OCI-M2 (cell line): ENCODE measurements at regions not wholly inside any gene's neighbourhood (a gene's known extent, or its start where the extent isn't known, plus 50 kb on each side); places are given as distances from the start of the nearest gene placed in this dataset.
"Not testable (repeated sequence)": the region's sequence is repeated elsewhere in the genome, so short reads cannot be mapped to it uniquely, and the experiment has no call there.

Experiments used
- DNase-seq: peaks from one replicate; lab custom pipeline; 2025; ENCODE audit not compliant: unreplicated experiment; lab: John Stamatoyannopoulos, UW

DNA sequence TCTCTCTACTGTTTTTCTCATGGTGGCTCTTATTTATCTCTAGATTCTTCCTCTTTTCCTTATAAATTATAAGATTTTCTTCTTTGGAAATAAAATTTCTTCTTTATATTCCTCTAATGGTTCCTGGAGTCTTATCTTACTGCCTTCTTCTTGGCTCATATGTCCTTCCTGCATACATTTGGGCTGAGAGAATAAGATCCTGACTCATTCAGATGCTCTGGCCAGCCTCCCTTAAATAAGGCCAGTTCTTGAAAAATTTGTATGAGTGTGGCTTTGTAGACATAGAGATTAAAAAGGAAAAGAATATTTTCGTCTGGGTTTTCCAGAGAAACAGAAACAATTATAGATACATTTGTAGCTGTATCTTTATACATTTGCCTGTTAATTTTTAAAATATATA, 411.3 kb downstream of the KIF20B start:
- DNase-seq = no peak

DNA sequence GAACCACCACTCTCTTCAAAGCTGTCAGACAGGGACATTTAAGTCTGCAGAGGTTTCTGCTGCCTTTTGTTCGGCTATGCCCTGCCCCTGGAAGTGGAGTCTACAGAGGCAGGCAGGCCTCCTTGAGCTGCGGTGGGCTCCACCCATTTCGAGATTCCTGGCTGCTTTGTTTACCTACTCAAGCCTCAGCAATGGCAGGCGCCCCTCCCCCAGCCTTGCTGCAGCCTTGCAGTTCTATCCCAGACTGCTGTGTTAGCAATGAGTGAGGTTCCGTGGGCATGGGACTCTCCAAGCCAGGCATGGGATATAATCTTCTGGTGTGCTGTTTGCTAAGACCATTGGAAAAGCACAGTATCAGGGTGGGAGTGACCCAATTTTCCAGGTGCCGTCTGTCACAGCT, 417.2 kb downstream of the KIF20B start:
- not testable (repeated sequence) for DNase-seq

DNA sequence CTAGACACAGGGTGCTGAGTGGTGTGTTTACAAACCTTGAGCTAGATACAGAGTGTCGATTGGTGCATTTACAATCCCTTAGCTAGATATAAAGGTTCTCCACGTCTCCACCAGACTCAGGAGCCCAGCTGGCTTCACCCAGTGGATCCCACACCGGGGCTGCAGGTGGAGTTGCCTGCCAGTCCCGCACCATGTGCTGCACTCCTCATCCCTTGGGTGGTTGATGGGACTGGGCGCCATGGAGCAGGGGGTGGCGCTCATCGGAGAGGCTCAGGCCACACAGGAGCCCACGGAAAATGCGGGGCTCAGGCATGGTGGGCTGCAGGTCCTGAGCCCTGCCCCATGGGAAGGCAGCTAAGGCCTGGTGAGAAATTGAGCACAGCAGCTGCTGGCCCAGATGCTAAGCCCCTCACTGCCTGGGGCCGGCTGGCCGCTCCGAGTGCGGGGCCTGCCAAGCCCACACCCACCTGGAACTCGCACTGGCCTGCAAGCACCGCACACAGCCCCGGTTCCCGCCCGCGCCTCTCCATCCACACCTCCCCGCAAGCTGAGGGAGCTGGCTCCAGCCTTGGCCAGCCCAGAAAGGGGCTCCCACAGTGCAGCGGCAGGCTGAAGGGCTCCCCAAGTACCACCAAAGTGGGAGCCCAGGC, 418.4 kb downstream of the KIF20B start:
- DNase-seq = not testable (repeated sequence)

DNA sequence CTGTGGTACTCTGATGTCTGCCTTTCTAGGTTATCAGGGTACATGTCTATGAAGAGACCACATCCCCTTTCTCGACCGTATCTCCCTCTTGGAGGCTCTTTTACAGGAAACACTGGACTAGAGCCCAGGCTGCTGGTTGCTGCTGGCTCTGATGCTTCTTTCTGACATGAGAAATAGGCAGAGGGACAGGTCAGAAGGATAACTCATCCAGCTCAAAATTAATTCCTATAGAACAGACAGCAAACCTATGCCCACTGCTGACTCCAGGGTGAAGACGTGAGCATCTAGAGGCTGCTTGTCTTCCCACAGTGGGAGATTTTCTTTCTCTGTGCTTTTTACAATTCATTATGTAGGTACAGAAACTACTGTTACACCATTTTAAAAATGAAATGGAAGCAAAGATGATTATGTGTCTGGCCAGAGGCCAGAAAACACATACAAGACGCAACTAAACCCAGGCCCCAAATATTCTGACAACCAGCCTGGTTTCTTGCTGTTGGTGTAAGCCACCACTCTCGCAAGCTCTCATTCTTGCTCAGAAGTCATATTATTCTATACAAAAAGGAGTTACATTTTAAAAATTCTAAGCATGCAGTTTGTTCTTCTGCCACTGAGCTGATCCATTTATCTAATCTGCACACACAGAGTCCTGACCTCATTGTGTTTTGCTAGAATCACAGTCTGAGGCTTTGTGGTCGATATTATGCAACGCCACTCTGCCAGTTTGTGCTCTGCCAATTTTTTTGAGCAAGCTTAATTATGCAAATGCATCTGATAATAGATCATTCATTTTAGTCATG, 424.3 kb downstream of the KIF20B start:
- no peak for DNase-seq

DNA sequence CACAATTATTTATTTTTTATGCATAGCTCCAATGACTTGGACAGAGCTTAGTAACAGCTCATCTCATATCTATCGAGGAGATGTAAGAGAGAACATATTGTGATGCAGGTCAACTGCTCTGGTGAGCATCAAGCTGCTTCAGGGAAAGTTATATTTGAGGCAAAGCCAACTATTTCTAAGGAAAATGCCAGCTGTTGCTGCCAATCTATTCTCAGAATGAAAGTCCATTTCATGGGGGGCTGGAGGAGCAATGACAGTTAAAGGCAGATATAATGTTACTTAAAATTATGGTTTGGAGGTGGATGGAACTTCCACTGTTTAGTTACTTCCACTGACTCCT, 424.8 kb downstream of the KIF20B start:
- no peak for DNase-seq

DNA sequence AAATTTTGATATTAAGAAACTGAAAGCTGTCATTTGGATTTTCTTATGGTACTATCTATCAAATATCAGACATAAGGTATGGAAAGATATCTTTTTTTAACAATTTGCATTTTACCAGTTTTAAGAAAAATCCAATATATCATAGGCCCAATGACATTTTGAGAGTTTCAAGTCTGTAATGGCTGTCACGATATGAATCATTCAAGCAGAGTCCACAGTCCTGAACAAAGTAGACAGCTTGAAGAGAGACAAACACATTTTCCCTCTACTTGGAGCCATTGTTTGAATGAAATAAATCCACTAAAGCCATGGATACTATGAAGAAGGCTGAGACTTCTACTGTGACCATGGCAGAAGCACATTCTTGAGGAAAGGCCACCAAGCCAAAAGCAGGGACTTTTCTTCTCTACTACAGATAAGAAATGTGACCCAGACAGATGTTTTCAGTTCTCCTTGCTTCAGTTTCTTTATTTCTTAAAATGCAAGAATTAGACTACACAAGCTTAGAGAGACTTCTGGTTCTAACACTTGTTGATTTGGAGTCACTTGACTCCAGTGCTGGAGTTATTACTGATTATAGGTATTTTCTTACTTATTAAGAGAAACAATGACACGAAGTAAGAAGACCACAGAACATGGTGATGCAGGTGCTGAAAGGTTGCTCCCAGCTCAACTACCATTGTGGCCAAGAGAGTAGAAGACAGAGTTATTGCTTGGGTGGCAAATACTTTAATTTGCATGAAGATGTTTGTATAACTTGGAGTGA, 429.1 kb downstream of the KIF20B start:
- DNase-seq = no peak

DNA sequence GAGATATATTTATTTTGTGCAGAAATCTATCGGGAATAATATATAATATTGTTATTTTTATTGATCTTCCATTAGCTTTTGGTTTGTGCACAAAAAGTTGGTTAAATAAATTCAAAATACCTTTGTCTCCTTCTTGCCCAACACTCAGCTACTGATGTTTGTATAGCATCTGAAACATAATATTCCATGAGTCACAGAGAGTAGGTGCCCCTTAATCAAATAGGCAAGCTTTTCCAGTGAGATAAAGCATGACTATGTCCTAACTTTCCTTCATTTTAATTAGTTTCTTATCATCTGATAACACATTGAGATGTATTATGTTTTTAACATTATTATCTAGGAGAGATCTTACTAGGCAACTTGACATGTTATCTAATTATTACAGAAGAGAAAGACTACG, 432.2 kb downstream of the KIF20B start:
- no peak for DNase-seq

DNA sequence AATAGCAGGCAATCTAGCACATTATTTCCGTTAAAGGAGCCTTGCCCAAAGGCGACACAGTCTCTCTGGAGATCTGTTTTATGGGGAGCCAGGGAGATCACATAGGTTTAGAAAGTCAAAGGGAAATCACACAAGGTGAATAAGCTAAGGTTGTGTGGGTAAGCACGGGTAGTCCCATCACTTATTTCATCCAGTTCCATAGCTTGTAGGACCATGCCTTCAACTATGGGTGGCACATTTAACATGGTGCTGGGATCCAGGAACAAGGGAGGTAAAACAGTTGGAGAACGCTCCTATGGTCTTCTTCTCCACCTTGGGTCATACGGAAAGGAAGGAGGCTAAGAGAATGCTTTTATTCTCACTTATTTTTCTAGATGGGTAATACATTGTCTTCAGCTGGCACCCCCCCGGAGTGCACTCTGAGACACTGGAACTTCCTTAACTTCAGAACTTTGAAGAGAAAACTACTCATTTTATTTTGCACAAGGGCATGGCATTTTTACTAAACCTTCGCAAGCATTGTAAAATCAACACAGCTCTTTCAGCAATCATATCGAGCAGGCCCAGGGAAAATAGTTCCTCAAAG, 435.4 kb downstream of the KIF20B start:
- no peak for DNase-seq

DNA sequence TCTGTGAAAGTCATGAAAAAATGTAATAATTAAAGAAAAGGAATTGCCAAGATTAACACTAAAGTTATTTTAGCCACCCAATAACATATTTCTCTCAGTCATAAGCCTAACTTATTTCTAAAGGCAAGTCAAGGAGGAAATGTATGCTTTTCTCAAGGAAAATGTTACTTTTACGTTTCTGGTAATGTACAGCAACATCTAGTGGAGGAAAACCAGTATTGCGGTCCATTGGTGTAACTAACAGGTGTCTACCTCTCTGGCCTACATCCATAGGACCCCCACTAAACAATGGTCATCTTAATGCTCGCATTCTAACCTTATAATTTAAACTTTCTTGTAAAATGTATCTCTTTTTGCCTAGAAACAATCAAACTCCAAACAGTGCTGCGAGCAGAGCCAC, 437.5 kb downstream of the KIF20B start:
- no peak for DNase-seq

DNA sequence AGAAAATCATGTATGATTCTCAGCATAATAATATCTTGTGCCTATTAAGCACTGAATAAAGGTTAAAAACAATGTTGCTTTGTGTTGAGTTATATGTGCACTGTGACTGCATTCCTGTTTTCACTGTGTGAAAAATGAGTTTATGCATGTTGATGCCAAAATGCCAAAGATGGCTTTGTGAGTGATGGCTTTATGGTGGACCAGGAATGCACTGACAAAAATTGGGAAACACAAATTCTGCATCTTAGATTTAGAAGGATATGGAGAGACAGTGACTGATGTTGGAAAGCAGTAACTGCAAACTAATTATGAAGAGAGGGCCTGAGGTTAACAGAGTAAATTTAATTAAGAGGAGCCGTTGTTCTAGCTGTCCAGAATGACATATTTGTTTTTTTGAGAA, 440.4 kb downstream of the KIF20B start:
- DNase-seq = no peak

DNA sequence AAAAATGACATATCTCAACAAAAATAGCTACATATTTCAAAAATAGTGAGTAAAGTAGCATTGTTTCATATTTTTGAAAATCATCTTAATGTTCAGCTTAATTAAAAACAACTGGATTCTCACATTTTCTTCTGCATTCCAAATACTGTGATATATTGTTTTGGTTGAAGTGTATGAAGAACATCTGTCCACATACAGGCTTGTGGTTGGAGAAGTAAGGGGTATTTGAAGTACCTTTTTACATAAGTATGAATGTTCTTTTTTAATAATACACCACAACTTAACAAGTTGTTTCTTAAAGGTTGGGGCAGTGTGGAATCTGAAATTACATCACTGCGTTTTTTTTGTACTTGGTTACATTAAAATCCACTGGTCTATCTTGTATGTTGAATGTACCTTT, 442.5 kb downstream of the KIF20B start:
- no peak for DNase-seq

DNA sequence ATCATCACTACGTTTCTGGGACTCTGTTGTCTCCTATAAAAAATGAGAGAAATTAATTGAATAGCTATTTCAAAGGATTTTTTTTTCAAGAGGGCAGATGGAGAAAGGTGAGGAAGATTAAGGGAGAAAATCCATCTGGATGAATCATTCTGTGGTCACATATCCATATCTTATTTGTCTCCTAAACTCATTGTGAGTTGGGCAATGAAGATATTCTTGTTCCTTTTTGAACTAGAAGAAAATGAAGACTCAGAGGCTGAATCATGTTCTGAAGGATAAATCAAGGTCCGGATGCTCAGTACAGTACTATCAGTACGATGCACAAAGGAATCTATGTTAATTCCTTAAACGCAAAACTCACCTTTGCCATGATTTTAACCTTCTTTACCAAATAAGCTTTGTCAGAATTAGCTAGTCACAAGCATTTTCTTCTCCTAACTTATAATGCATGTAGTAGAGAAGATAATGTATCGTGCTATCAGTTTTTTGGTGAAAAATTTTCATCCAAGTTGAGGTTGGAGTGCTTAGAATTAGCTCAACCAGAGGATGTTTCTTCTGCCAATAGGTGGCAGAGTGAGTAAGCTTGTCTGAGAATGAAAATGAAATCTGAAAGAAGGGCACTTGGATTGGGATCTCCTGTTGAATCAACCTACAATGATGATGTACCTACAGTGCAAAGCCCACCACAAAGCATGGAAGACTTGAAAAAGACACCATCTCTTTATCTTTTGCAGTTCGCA, 446.9 kb downstream of the KIF20B start:
- DNase-seq = no peak

DNA sequence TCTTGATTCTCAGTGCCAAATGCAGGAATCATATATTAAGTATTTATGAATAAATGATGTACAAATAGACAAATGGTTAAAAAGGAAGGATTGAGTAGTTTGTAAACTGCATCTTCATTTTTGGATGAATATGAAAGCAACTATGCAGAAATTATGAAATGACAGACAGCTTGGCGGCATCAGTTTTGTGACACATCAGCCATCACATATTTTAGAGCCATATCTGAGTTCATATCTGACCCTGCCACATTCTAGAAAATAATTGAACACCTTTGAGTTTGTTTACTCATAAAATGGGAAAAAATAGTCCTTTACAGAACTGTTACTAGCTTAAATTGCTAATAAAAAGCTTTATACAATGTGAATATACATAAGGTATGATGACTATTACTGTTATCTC, 448.2 kb downstream of the KIF20B start:
- no peak for DNase-seq

DNA sequence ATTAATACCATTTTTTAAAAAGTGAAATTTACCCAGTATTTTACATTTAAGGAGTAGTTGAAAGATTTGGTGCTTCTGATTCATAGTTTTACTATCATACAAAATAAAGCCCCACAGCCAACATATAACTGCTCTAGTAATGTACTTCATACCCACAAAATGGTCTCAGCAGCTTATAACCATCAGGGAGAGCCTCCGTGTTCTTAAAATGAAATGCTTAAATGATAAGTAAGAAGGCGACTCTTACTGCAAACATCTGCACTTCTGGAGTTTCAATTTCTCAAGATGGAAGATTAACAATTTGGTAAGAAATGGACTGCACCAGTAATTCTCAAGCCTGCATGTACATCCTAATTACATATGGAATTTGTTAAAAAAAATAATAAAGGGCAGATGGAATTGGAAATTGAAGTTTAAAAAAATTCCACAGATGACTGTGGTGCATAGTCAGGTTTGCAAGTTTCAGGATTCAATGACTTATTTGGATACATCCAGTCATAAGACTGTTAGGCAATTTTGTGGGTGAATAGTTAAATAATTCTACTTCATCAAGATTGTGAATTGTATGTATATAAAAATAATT, 461.0 kb downstream of the KIF20B start:
- DNase-seq = no peak

DNA sequence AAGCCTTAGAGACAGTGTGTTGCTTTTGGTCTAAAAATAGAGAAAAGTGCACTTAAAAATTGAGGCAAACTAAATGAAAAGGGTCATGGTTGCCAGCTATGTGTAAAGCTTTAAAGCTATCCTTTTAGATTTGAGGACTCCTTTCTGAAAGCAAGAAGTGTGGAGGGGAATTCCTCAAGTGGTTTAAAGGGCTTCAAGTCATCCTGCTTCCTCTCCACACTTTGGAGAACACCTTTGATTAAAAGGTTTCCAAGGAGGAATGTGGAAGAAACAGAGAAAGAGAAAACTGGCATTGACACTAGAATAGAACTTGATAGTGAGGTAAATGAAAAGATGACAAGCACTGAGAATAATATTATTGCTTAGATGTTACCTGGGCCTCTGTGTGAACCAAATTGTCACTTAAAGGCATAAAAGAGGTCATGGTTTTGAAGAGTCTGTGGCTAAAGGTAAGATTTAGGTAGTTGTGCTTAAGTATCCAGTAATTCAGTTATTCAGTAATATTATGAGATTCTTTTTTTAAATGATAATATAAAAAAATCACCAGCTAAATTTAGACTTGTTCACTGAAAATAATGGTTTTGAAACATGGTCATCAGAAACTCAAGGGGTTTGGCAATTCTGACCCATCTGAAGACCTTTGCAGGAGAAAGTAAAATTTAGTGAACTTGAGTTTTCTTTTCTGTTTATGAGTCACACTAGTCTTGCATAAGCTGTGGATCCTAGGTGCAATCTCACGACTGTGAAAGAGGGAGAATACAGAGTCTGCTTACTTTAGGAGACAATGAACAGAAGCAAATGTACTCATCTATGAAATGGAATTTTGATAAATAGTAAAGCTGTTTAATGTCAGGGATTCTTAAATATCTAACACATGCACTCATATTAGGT, 466.0 kb downstream of the KIF20B start:
- DNase-seq = no peak

DNA sequence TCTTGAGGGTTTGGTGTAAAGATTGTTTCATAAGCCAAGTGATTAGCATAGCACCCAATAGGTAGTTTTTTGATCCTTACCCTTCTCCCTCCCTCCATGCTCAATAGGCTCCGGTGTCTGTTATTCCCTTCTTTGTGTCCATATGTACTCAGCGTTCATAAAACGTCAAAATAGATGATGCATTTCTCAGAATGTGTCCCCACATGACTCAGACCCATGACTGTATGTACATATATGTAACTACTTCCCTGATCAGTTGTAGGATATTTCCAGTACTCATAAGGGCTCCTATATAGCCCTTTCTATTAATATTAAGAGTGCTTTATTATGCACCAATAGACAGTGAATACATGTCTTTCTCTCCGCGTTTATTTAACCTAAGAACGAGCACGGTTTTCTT, 466.9 kb downstream of the KIF20B start:
- no peak for DNase-seq

DNA sequence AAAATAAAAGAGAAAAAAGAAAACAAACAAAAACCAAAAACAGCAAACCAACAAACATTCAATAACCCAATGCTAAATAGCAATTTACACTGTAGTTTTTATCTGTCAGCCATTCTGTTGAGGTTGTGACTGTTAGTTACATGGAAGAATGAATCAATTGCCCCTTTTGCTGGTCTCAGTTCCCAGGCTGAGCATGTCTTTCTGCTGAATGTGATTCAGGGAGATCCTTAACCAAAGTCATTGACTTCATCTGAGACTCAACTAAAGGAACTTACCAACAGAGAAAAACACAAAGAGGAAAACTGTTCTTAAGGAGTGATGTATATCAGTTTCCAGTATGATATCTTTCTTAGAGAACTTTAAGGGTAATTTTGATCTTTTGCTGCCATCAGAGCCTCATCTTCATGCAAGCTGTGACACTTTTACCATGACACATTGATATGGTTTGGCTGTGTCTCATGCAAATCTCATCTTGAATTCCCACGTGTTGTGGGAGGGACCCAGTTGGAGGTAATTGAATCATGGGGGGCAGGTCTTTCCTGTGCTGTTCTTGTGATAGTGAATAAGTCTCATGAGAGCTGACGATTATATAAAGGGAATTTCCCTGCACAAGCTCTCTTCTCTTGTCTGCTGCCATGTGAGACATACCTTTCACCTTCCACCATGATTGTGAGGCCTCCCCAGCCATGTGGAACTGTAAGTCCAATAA, 469.8 kb downstream of the KIF20B start:
- no peak for DNase-seq

DNA sequence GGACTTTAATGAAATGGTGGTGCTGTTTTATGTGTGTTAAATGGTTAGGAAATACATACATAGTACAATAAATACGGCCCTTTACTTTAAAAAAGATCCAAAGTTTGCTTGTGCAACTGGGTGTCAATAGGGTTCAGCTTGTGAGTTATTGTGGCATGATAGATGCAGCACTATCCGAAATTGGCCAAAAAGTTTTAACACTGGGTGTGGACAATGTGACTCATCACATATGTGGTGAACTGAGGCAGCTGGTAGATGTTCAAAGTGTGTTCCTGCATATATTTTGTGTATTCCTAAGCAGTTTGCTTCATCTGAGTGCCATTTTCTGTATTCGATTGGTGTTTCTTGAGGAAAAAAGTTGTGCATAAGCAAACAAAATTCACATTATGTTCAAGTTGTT, 473.1 kb downstream of the KIF20B start:
- no peak for DNase-seq

DNA sequence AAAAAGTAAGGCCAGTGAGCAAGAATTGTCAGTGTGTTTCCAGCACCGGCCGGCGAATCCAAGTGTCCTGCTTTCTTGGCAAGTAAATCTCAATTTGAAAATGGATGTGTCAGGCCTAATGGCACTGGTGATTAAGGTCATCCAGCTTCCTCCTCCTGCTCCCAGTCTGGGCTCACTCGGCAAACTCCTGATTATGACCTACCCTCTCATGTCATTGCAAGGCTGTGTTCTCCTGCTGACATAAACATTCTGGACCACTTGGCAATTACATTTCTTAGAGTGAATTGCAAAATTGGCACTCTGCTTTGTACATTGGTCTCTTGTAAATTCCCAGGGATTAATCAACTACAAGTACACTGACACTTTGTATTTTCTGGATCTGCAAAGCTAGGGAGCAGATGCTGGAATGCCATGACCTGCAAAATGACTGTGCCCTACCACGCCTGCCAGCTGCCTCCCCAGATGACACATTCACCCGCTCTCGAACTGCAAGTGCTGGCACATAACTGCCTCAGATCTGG, 473.8 kb downstream of the KIF20B start:
- no peak for DNase-seq
